H9 (cell line): ENCODE measurements at regions not wholly inside any gene's neighbourhood (a gene's known extent, or its start where the extent isn't known, plus 50 kb on each side); places are given as distances from the start of the nearest gene placed in this dataset.

Experiments
- DNase-seq: peaks from one replicate; pipeline ENCODE4 v3.0.0-alpha.2; 2017
- H2AFZ ChIP-seq: one replicate; pipeline ENCODE4 v1.6.1; 2013; ENCODE audit warnings: mild to moderate bottlenecking, low read length, control low read depth, moderate library complexity
- H2AK5ac ChIP-seq: 2 replicates; pipeline ENCODE4 v1.6.1; 2013; ENCODE audit warnings: low read length, control low read depth, mixed read lengths; ENCODE audit not compliant: insufficient read length
- H2BK120ac ChIP-seq: one replicate; pipeline ENCODE4 v1.6.1; 2013; ENCODE audit warnings: low read depth, mild to moderate bottlenecking, low read length, control low read depth, inconsistent platforms; ENCODE audit not compliant: poor library complexity, severe bottlenecking
- H2BK12ac ChIP-seq: 2 replicates; pipeline ENCODE4 v1.6.1; 2013; ENCODE audit warnings: low read length, control low read depth, mixed read lengths, low read depth; ENCODE audit not compliant: insufficient read length
- H2BK15ac ChIP-seq: 2 replicates; pipeline ENCODE4 v1.6.1; 2013; ENCODE audit warnings: low read depth, low read length, control low read depth
- H2BK20ac ChIP-seq: one replicate; pipeline ENCODE4 v1.6.1; 2013; ENCODE audit warnings: low read depth, mild to moderate bottlenecking, low read length, control low read depth, inconsistent platforms; ENCODE audit not compliant: poor library complexity, severe bottlenecking
- H2BK5ac ChIP-seq: 2 replicates; pipeline ENCODE4 v1.6.1; 2013; ENCODE audit warnings: low read length, control low read depth, mixed read lengths; ENCODE audit not compliant: insufficient read length
- H3K14ac ChIP-seq: 2 replicates; pipeline ENCODE4 v1.6.1; 2013; ENCODE audit warnings: low read length, control low read depth; ENCODE audit not compliant: insufficient read depth
- H3K18ac ChIP-seq: 2 replicates; pipeline ENCODE4 v1.6.1; 2013; ENCODE audit warnings: low read depth, mild to moderate bottlenecking, mixed read lengths, low read length, control low read depth; ENCODE audit not compliant: insufficient read length
- H3K23ac ChIP-seq: 2 replicates; pipeline ENCODE4 v1.6.1; 2013; ENCODE audit warnings: low read length, control low read depth, mixed read lengths, low read depth; ENCODE audit not compliant: insufficient read length
- H3K23me2 ChIP-seq: 2 replicates; pipeline ENCODE4 v1.6.1; 2013; ENCODE audit warnings: low read depth, mild to moderate bottlenecking, mixed read lengths, low read length, control low read depth; ENCODE audit not compliant: insufficient read length, poor library complexity, severe bottlenecking
- H3K27ac ChIP-seq: 2 replicates; pipeline ENCODE4 v1.5.1; 2013; ENCODE audit warnings: low read length, control low read depth, mixed read lengths, low read depth; ENCODE audit not compliant: insufficient read length
- H3K27me3 ChIP-seq: 2 replicates; pipeline ENCODE4 v1.6.1; 2013; ENCODE audit warnings: low read length, control low read depth, inconsistent platforms; ENCODE audit not compliant: insufficient read depth
- H3K4ac ChIP-seq: 2 replicates; pipeline ENCODE4 v1.6.1; 2013; ENCODE audit warnings: low read depth, mild to moderate bottlenecking, control low read depth, inconsistent platforms, low read length, moderate library complexity
- H3K4me1 ChIP-seq: 2 replicates; pipeline ENCODE4 v1.6.1; 2013; ENCODE audit warnings: low read length, control low read depth, inconsistent platforms; ENCODE audit not compliant: insufficient read depth
- H3K4me2 ChIP-seq: 2 replicates; pipeline ENCODE4 v1.6.1; 2013; ENCODE audit warnings: low read length, control low read depth, mixed read lengths; ENCODE audit not compliant: insufficient read length, insufficient read depth
- H3K56ac ChIP-seq: 2 replicates; pipeline ENCODE4 v1.6.1; 2013; ENCODE audit warnings: low read depth, mild to moderate bottlenecking, mixed read lengths, low read length, control low read depth; ENCODE audit not compliant: insufficient read length
- H3K79me1 ChIP-seq: 2 replicates; pipeline ENCODE4 v1.6.1; 2013; ENCODE audit warnings: low read depth, mild to moderate bottlenecking, moderate library complexity, low read length, control low read depth, inconsistent platforms; ENCODE audit not compliant: insufficient read depth, poor library complexity, severe bottlenecking
- H3K79me2 ChIP-seq: 2 replicates; pipeline ENCODE4 v1.6.1; 2013; ENCODE audit warnings: low read length, control low read depth, inconsistent platforms; ENCODE audit not compliant: insufficient read depth
- H3K9ac ChIP-seq: 2 replicates; pipeline ENCODE4 v1.6.1; 2013; ENCODE audit warnings: low read length, control low read depth, mixed read lengths; ENCODE audit not compliant: insufficient read length; ENCODE audit errors: extremely low read depth
- H3K9me3 ChIP-seq: one replicate; pipeline ENCODE4 v1.6.1; 2013; ENCODE audit warnings: low read depth, low read length, inconsistent platforms; ENCODE audit not compliant: control insufficient read depth
- H3T11ph ChIP-seq: one replicate; pipeline ENCODE4 v1.6.1; 2013; ENCODE audit warnings: mild to moderate bottlenecking, low read length, control low read depth, inconsistent platforms
- H4K20me1 ChIP-seq: one replicate; pipeline ENCODE4 v1.6.1; 2013; ENCODE audit not compliant: control insufficient read depth, insufficient read length, insufficient read depth
- H4K5ac ChIP-seq: 2 replicates; pipeline ENCODE4 v1.6.1; 2013; ENCODE audit warnings: low read depth, mild to moderate bottlenecking, mixed read lengths, low read length, control low read depth; ENCODE audit not compliant: insufficient read length
- H4K8ac ChIP-seq: replicated peaks from 2 replicates; pipeline ENCODE4 v1.6.1; 2013; ENCODE audit warnings: low read length, control low read depth, mixed read lengths, low read depth; ENCODE audit not compliant: insufficient read length
- H4K91ac ChIP-seq: 2 replicates; pipeline ENCODE4 v1.6.1; 2013; ENCODE audit warnings: low read depth, mild to moderate bottlenecking, moderate library complexity, mixed read lengths, low read length, control low read depth; ENCODE audit not compliant: insufficient read length
- H3K27ac Mint-ChIP-seq, 3 experiments: 2 replicates in 2 of 3; 3 replicates in 1 of 3; pipeline ENCODE4 v1.8.0; 2020 to 2021; ENCODE audit warnings: mixed read lengths in 3 of 3, mild to moderate bottlenecking in 1 of 3, moderate library complexity in 1 of 3
- H3K27me3 Mint-ChIP-seq: 2 replicates; pipeline ENCODE4 v1.8.0; 2021; ENCODE audit warnings: low read depth, mild to moderate bottlenecking, moderate library complexity, mixed read lengths
- H3K36me3 Mint-ChIP-seq, 3 experiments: 2 replicates in 2 of 3; 3 replicates in 1 of 3; pipeline ENCODE4 v1.8.0; 2020 to 2021; ENCODE audit warnings: low read depth in 3 of 3, mixed read lengths in 3 of 3; ENCODE audit not compliant: insufficient read depth in 1 of 3
- H3K4me1 Mint-ChIP-seq, 2 experiments: 2 replicates each; pipeline ENCODE4 v1.8.0; 2020; ENCODE audit warnings: mixed read lengths in 2 of 2
- H3K4me3 Mint-ChIP-seq, 2 experiments: 2 replicates in 1 of 2; 3 replicates in 1 of 2; pipeline ENCODE4 v1.8.0; 2020 to 2021; ENCODE audit warnings: mild to moderate bottlenecking in 2 of 2, mixed read lengths in 2 of 2, moderate library complexity in 1 of 2
- H3K9me3 Mint-ChIP-seq, 2 experiments: 2 replicates in 1 of 2; 3 replicates in 1 of 2; pipeline ENCODE4 v1.8.0; 2020; ENCODE audit warnings: mild to moderate bottlenecking in 2 of 2, mixed read lengths in 2 of 2, moderate library complexity in 1 of 2
- WGBS: extraction: QIAGEN DNeasy Blood & Tissue Kit; methylation state at CpG from one replicate; pipeline ENCODE4 v1.1.7; 2013; ENCODE audit warnings: missing lambda C conversion rate, low lambda C conversion rate, mixed read lengths; ENCODE audit not compliant: insufficient read length; ENCODE audit errors: extremely low coverage; 5-methylcytosine and 5-hydroxymethylcytosine counted together
- TF ChIP-seq, protein P1 (sequence below): fragments of 200-600 bp; sonication (generic); conservative IDR thresholded peaks from 3 replicates; pipeline ENCODE4 v1.8.0; 2021; ENCODE audit warnings: antibody characterized with exemption, mild to moderate bottlenecking

DNA sequence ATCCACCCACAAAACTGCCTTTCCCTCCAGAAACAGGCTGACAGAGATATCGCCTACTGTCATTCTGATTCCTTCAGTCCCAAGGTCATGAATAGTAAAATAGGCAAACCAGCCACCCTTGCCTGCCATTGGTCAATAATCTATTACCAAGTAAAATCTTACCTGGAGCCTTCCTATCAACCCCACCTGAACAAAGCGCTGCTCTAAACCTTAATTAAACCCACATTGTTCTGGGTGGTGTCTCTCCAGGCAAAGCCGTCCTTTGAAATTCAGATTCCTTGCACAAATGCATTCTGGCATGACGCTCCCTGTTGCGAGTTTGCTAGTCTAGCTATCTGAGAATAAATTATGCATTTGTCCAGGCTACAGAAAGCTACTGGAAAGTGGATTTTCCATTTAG lies 291.6 kb upstream of the ECI2 start:
- Histone ChIP-seq H3K56ac (no peak overlapping the region), H3K23ac (no peak overlapping the region), H2AFZ (no peak overlapping the region), H2AK5ac (no peak overlapping the region), H3K27me3 (no peaks in the 10 kb centered on the region), H3K23me2 (no peaks in the 10 kb centered on the region), H3K79me2 (no peaks in the 10 kb centered on the region), H4K8ac (no peak overlapping the region), H3K4ac (no peak overlapping the region), H4K20me1 (no peaks in the 10 kb centered on the region), H2BK5ac (no peak overlapping the region), H3T11ph (no peak overlapping the region), H3K18ac (no peak overlapping the region), H3K4me1 (peaks cover 3% of the 10 kb centered on the region; the same call in 1 of the 2 replicates), H3K9me3 (no peaks in the 10 kb centered on the region), H2BK120ac (no peak overlapping the region), H3K79me1 (no peaks in the 10 kb centered on the region), H3K4me2 (no peak overlapping the region), H2BK12ac (no peak overlapping the region), H3K27ac (no peak overlapping the region), H4K91ac (no peak overlapping the region), H3K14ac (no peak overlapping the region), H4K5ac (no peak overlapping the region), H2BK20ac (no peak overlapping the region), H3K9ac (no peak overlapping the region), H2BK15ac (no peak overlapping the region)
- Mint-ChIP-seq H3K27me3 (peaks cover 1% of the 10 kb centered on the region; the same call in 1 of the 2 replicates), H3K9me3 (peaks cover 15 to 31% of the 10 kb centered on the region in 2 experiments), H3K27ac (peak overlapping the region in 1 of 3 experiments; percentile 89; a peak in 2 of 7 replicates), H3K4me3 (no peak overlapping the region), H3K36me3 (peaks cover 6 to 32% (median 8%) of the 10 kb centered on the region in 3 experiments; a peak in 5 of 7 replicates), H3K4me1 (peaks cover 16 to 23% of the 10 kb centered on the region in 2 experiments)
- TF ChIP-seq, protein P1, sequence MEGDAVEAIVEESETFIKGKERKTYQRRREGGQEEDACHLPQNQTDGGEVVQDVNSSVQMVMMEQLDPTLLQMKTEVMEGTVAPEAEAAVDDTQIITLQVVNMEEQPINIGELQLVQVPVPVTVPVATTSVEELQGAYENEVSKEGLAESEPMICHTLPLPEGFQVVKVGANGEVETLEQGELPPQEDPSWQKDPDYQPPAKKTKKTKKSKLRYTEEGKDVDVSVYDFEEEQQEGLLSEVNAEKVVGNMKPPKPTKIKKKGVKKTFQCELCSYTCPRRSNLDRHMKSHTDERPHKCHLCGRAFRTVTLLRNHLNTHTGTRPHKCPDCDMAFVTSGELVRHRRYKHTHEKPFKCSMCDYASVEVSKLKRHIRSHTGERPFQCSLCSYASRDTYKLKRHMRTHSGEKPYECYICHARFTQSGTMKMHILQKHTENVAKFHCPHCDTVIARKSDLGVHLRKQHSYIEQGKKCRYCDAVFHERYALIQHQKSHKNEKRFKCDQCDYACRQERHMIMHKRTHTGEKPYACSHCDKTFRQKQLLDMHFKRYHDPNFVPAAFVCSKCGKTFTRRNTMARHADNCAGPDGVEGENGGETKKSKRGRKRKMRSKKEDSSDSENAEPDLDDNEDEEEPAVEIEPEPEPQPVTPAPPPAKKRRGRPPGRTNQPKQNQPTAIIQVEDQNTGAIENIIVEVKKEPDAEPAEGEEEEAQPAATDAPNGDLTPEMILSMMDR = no peak
- peak; percentile 38 for DNase-seq
- WGBS = no CpG with 5 or more reads among the region's 5 CpGs
